ENCODE measurements at regions not wholly inside any gene's neighbourhood (a gene's known extent, or its start where the extent isn't known, plus 50 kb on each side); places are given as distances from the start of the nearest gene placed in this dataset.

- TF ChIP-seq ZC3H10 (CRISPR knock-in tag; IDR thresholded peaks at IDR 0.05): no peak
- TF ChIP-seq, protein P1, sequence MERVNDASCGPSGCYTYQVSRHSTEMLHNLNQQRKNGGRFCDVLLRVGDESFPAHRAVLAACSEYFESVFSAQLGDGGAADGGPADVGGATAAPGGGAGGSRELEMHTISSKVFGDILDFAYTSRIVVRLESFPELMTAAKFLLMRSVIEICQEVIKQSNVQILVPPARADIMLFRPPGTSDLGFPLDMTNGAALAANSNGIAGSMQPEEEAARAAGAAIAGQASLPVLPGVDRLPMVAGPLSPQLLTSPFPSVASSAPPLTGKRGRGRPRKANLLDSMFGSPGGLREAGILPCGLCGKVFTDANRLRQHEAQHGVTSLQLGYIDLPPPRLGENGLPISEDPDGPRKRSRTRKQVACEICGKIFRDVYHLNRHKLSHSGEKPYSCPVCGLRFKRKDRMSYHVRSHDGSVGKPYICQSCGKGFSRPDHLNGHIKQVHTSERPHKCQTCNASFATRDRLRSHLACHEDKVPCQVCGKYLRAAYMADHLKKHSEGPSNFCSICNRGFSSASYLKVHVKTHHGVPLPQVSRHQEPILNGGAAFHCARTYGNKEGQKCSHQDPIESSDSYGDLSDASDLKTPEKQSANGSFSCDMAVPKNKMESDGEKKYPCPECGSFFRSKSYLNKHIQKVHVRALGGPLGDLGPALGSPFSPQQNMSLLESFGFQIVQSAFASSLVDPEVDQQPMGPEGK (CRISPR knock-in tag; IDR thresholded peaks at IDR 0.05; ENCODE audit: borderline replicate concordance): no peak
- TF ChIP-seq ZNF70 (CRISPR knock-in tag; IDR thresholded peaks at IDR 0.05): no peak
- TF ChIP-seq ZFP30 (CRISPR knock-in tag; IDR thresholded peaks at IDR 0.05): no peak
- TF ChIP-seq ISL1 (CRISPR knock-in tag; IDR thresholded peaks at IDR 0.05): no peak
- TF ChIP-seq RARB (CRISPR knock-in tag; IDR thresholded peaks at IDR 0.05): no peak
Observed at GRCh38 chr12:124233041-124233796, 61.7 kb upstream of the RFLNA start.

Measured in SK-N-SH treated with all-trans-retinoic acid at 6 μM for 48 hours (cell line).